ENCODE measurements at regions not wholly inside any gene's neighbourhood (a gene's known extent, or its start where the extent isn't known, plus 50 kb on each side); places are given as distances from the start of the nearest gene placed in this dataset.

- DNase-seq (ENCODE audit: extremely low read depth, low read depth) = no peak
- no peak for TF ChIP-seq CTCF (IDR thresholded peaks at IDR 0.05; ENCODE audit: low read depth, low read length)
Measured at GRCh38 chrX:4764888-4765287, 1051.4 kb upstream of the PRKX start.

GRCh38 chrX:4762196-4762595 lies 1048.7 kb upstream of the PRKX start:
- no peak for DNase-seq (ENCODE audit: extremely low read depth, low read depth)
- TF ChIP-seq CTCF (IDR thresholded peaks at IDR 0.05; ENCODE audit: low read depth, low read length) = no peak

- TF ChIP-seq CTCF (IDR thresholded peaks at IDR 0.05; ENCODE audit: low read depth, low read length) = no peak
Measured at GRCh38 chrX:4754878-4755604, 1041.6 kb upstream of the PRKX start.

GRCh38 chrX:4741024-4741423 lies 1027.6 kb upstream of the PRKX start:
- no peak for DNase-seq (ENCODE audit: extremely low read depth, low read depth)
- no peak for TF ChIP-seq CTCF (IDR thresholded peaks at IDR 0.05; ENCODE audit: low read depth, low read length)

More at GRCh38 chrX:4754878-4755604, 1041.6 kb upstream of the PRKX start:
- DNase-seq (ENCODE audit: extremely low read depth, low read depth) = no peak

- no peak for DNase-seq (ENCODE audit: extremely low read depth, low read depth)
- no peak for TF ChIP-seq CTCF (IDR thresholded peaks at IDR 0.05; ENCODE audit: low read depth, low read length)
Measured at GRCh38 chrX:4735299-4735698, 1021.9 kb upstream of the PRKX start.

- DNase-seq (ENCODE audit: extremely low read depth, low read depth) = no peak
- TF ChIP-seq CTCF (IDR thresholded peaks at IDR 0.05; ENCODE audit: low read depth, low read length) = no peak
Measured at GRCh38 chrX:4710618-4711433, 997.4 kb upstream of the PRKX start.

Measured in AG09319 (cell line).